GM21390 (cell line): ENCODE measurements at regions not wholly inside any gene's neighbourhood (a gene's known extent, or its start where the extent isn't known, plus 50 kb on each side); places are given as distances from the start of the nearest gene placed in this dataset.
"Not testable (repeated sequence)": the region's sequence is repeated elsewhere in the genome, so short reads cannot be mapped to it uniquely, and the experiment has no call there.

Experiments
- ATAC-seq: cut with Tn5 transposase; IDR thresholded peaks from one replicate; pipeline ENCODE4 v1.9.1; 2021; ENCODE audit not compliant: unreplicated experiment

GRCh38 chr5:96528826-96529474 is 95.9 kb upstream of the PCSK1 start:
- no peak for ATAC-seq

GRCh38 chr5:96529559-96529958 is 96.5 kb upstream of the PCSK1 start:
- ATAC-seq, result no peak

DNA sequence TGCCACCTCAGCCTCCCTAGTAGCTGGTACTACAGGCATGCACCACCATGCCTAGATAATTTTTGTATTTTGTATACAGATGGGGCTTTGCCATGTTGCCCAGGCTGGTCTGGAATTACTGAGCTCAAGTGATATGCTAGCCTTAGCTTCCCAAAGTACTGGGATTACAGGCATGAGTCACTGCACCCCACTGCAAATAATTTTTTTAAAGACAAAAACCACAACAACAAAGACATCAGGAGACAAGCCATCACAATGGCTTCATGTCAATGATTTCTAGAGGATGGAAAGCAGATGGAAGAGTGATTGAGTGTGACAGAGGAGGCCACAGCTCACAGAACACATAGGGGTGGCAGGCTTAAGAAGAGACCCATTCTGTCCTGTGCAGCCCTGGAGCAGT is 97.9 kb upstream of the PCSK1 start:
- ATAC-seq, result no peak

GRCh38 chr5:96533371-96533770 is 100.3 kb upstream of the PCSK1 start:
- no peak for ATAC-seq

DNA sequence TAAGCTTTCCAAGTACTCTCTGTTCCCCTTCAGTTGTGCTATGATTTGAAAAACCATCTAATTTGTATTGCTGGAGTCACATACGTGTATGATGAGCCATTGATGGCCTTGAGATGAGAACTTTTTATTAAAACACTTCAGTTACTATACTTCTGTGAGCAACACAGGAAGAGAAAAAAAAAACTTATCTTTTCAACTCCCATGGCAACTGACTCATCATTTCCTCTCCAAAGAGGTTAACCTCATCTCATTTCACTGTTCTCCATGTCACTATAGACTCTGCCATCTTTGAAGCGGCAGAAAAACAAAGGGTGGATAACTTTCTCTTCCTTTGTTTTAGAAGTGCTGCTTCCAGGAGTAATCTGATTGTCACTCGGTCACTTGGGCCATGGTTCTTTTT is 104.3 kb upstream of the PCSK1 start:
- ATAC-seq, result no peak

DNA sequence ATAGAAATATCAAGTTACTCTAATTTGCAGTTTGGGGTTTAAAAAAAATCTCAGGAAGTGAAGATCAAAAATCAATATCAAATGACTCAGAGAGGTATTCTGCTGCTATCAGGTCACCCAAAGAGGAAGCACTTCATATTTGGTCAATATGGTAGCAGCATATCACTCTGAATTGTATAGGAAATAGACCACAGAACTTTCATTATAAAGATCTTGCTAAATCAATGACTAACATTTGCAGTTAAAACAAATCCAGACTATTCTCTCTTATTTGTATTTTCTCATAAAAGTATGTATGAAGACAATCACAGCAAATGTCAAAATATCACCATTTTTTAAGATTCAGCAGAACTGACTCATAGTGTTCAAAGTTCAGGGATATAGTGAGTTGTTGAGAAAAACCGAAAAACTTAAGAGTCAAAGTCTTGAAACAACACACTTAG is 105.8 kb upstream of the PCSK1 start:
- ATAC-seq, result no peak

GRCh38 chr5:96546120-96546519 is 113.1 kb upstream of the PCSK1 start:
- ATAC-seq, result no peak

GRCh38 chr5:96547486-96547885 is 114.4 kb upstream of the PCSK1 start:
- no peak for ATAC-seq

DNA sequence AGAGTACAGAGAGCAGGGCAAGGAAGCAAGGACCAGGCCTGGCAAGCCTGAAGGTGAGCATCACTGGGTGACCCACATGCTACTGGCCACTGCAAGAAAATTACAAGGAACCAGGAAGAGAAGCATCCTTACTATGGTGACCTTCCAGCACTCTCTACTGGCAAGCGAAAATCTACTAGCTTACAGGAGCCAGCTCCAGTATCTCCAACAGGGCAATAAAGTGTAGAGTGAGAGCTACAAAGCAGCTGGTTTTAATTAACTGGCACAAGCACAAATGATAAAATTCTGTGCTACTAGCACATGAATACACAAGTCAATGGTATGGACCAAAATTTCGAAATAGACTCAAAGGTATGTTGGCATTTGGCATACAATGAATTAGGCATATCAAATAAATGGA is 113.3 kb upstream of the CAST start:
- ATAC-seq, result no peak

DNA sequence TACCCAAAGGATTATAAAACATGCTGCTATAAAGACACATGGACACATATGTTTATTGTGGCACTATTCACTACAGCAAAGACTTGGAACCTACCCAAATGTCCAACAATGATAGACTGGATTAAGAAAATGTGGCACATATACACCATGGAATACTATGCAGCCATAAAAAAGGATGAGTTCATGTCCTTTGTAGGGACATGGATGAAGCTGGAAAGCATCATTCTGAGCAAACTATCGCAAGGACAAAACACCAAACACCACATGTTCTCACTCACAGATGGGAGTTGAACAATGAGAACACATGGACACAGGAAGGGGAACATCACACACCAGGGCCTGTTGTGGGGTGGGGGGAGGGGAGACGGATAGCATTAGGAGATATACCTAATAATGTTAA is 101.3 kb upstream of the CAST start:
- not testable (repeated sequence) for ATAC-seq

GRCh38 chr5:96562614-96563013 is 99.6 kb upstream of the CAST start:
- no peak for ATAC-seq

- ATAC-seq, result no peak
Measured at GRCh38 chr5:96563816-96564215, 98.4 kb upstream of the CAST start.

- peak; percentile 67 for ATAC-seq
Measured at GRCh38 chr5:96565582-96566265, 96.5 kb upstream of the CAST start.

DNA sequence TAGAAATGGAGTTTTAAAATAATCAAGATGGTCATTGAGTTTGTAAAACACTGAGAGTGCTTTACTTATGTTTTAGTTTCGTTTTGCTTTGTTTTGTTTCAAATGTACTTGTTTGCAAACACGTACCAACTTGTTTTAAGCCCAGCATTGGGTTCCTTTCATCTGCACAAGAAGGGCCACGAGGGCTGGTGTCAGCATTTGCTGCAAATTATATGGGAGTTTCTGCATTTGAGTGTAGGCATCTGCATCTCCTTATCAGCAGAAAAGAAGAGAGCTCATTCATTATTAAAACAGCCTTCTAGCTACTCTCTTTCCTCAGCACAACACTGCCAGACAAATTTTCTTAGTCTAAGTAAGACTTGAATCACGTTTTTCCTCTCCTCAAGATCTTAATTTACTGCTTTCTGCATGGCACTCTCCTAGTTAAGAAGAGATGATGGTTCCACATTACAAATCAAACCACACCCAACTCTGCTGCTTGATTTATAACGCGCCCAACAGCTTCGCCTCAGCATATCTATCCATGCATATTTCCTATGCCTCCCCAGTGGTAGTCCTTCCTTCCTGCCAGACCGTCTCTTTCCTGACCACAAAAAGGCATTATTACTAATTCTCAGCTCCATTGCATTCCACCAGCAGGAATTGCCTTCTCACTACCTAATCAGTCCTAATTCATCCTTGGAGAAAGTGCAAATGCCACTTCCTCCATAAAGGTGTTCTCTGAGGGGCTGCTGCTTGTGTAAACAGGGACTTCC is 95.2 kb upstream of the CAST start:
- no peak for ATAC-seq

DNA sequence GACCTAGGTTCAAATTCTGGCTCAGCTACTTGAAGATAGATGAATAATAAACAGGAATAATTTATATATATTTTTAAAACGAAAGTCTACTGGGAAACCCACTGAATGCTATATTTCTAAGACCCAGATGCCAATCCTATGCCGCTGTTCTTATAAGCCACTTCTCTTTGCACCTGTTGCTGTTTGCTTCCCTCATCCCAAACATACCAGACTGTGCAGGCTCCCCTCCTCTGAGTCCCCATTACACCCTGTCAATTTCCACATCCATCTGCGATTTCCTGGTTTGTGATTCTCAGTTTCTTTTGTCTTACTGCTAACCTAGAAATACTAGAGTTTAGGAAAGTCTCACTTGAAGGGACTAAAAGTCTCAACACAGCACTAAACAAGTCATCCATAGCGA is 92.8 kb upstream of the CAST start:
- ATAC-seq, result no peak

DNA sequence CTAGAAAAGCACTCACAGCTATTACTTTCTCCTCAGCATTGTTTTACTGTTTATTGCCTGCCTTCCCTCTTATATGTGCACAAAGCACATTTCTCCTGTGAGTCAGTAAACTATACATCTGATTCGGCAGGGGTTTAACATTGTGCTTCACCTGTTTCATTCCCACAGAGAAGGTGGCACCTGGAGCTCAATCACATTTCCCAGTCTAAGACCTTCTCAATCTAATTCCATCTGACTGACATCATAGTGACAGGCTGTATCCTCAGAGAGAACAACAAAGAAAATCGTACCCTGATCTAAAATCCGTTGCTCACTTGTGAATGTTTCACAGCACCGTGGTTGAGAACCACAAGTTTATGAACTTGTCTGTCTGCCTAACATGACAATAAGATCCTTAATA is 92.4 kb upstream of the CAST start:
- no peak for ATAC-seq

- no peak for ATAC-seq
Measured at GRCh38 chr5:96572864-96573512, 89.2 kb upstream of the CAST start.

DNA sequence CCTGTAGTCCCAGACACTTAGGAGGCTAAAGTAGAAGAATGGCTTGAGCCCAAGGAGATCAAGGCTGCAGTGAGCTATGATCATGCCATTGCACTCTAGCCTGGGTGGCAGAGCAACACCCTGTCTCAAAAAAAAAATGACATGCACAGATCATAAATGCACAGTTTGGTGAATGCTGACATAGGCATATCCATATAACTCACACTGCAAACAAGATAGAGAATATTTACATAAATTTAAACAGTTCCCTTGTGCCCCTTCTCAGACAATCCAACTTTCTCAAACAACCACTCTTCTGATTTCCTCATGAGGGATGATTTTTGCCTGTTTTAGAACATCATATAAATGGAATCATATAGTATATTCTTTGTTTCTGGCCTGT is 88.7 kb upstream of the CAST start:
- no peak for ATAC-seq

DNA sequence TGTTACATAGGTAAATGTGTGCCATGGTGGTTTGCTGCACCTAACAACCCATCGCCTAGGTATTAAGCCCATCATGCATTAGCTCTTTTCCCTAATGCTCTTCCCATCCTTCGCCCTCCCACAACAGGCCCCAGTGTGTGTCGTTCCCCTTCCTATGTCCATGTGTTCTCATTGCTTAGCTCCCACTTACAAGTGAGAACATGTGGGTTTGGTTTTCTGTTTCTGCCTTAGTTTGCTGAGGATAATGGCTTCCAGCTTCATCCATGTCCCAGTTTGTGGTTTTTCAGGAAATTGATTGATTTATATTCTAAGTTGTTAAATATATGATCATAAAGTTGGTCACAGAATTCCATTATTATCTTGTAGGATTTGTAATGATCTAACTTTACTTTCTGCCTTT is 85.3 kb upstream of the CAST start:
- no peak for ATAC-seq

GRCh38 chr5:96577909-96578308 is 84.3 kb upstream of the CAST start:
- ATAC-seq, result no peak

DNA sequence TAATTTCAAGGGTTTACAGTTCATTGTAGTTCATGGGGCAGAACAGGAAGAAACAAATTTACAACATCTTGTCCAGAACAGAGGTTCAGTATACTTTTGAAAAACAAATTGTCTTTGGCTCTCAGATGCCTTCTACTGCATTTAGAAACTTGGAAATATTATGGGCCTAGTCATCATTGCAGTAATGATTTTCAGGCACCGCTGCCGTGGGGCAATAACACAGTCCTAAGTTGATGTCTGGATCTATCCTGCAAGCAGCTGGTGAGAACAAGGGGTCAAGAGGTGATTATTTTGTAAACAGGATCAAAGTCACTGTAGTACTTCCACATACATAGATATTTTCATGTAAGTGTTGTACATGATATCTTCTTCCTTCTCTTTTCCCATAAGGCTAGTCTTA is 82.5 kb upstream of the CAST start:
- no peak for ATAC-seq

DNA sequence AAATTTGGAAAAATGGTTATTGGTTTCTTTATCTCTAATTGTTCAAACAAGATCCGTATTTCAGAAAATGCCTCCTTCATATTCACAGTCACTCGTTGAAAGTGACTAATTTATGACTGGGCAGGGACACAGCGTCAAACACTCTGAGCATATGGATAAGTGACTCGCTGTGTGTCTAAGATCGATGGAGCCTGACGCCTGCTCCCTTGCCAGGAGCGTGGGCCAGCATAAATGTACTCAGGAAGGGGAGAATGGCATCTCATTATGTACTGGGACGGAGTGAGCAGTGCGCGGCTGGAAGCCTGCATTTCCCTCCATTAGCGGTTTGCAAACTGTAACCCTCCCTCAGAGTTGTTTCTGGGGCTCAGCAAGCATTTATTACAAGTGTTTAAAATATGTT is 79.8 kb upstream of the CAST start:
- ATAC-seq, result no peak
